ENCODE measurements at regions not wholly inside any gene's neighbourhood (a gene's known extent, or its start where the extent isn't known, plus 50 kb on each side); places are given as distances from the start of the nearest gene placed in this dataset.

DNA sequence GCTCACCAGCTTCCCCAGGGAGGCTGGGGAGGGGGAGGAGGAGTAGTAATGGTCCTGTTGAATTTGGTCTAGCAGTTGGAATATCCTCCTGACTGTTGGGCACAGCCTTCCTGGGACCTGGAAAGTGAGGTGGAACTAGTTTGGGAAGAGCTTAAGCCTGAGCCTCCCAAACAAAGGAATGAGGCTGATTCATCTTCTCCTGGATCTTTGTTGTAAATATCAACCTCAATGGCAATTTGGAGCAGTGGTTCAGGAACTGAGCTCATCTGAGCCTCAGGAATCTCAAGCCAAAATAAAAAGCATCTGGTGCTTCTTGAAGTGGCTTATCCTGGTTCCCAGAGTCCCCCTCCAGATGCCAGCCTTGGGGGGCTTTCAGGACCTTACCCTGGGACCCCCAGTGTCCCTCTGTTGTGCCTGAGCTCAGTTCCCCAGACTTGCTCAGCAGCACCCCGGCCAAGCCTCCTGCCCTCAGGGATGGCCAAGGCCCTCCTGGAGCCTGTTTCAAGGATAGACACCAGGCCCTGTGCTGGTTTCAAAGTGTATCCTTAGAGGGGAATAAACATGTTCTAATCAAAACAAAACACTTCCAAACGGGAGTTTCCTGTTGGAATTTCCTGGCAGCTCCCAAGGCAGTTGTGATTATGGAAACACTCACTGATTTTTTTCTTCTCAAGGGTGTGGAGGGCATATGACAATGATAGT lies 112.6 kb downstream of the DDX1 start (continued):
- TF ChIP-seq, protein P1, sequence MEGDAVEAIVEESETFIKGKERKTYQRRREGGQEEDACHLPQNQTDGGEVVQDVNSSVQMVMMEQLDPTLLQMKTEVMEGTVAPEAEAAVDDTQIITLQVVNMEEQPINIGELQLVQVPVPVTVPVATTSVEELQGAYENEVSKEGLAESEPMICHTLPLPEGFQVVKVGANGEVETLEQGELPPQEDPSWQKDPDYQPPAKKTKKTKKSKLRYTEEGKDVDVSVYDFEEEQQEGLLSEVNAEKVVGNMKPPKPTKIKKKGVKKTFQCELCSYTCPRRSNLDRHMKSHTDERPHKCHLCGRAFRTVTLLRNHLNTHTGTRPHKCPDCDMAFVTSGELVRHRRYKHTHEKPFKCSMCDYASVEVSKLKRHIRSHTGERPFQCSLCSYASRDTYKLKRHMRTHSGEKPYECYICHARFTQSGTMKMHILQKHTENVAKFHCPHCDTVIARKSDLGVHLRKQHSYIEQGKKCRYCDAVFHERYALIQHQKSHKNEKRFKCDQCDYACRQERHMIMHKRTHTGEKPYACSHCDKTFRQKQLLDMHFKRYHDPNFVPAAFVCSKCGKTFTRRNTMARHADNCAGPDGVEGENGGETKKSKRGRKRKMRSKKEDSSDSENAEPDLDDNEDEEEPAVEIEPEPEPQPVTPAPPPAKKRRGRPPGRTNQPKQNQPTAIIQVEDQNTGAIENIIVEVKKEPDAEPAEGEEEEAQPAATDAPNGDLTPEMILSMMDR (conservative IDR thresholded peaks at IDR 0.05; ENCODE audit: low read depth in 2 of 2): no peak
- TF ChIP-seq JUNB (IDR thresholded peaks at IDR 0.05; ENCODE audit: unreplicated experiment): no peak
- TF ChIP-seq NANOG (IDR thresholded peaks at IDR 0.05; ENCODE audit: borderline replicate concordance): no peak

DNA sequence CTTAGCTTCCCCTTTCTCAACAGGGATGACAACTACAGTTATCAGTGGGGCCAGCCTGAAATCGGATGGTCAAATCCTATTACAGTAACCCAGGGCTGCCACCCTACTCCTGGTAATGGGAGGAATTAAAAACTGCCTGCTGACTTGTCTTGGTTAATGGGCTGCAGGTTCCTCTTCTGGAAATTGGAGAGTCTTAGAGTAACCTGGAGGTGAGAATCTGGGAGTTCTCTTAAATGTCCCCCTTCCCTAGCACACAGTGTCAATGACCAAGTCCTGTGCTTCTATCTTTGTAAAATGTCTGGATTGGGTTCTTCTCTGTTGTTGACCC lies 113.1 kb downstream of the DDX1 start:
- H3K4me3 Mint-ChIP-seq: no peak overlapping the region

More for the DNA sequence above, 113.1 kb downstream of the DDX1 start:
- ATAC-seq: no peak
- Histone ChIP-seq H3F3A (replicated peaks; ENCODE audit: low read depth) (no peaks in the 10 kb centered on the region), H3K36me3 (ENCODE audit: insufficient read depth) (no peaks in the 10 kb centered on the region), H2AFZ (no peak overlapping the region), H3K27me3 (ENCODE audit: insufficient read depth) (no peaks in the 10 kb centered on the region), H3K27ac (ENCODE audit: low read depth) (no peak overlapping the region), H3K4me3 (no peak overlapping the region), H3K9me2 (ENCODE audit: insufficient read depth) (0 out of 2 replicates have a peak, but pooled peaks cover 10% of the 10 kb centered on the region), H3K79me2 (replicated peaks; ENCODE audit: insufficient read depth) (no peaks in the 10 kb centered on the region), H4K20me1 (replicated peaks; ENCODE audit: insufficient read depth) (no peaks in the 10 kb centered on the region), H3K4me2 (no peak overlapping the region), H3K4me1 (ENCODE audit: insufficient read depth) (no peaks in the 10 kb centered on the region)
- H3K9me3 Mint-ChIP-seq: no peaks in the 10 kb centered on the region; the same call in 2 of the 3 replicates
- no peaks in the 10 kb centered on the region for H3K27me3 Mint-ChIP-seq (ENCODE audit: insufficient read depth, low read depth, poor library complexity)
- no peaks in the 10 kb centered on the region for H3K36me3 Mint-ChIP-seq (ENCODE audit: low read depth)
- H3K4me1 Mint-ChIP-seq: no peaks in the 10 kb centered on the region
- no peak for DNase-seq (ENCODE audit: low spot score)
- TF ChIP-seq, protein P2, sequence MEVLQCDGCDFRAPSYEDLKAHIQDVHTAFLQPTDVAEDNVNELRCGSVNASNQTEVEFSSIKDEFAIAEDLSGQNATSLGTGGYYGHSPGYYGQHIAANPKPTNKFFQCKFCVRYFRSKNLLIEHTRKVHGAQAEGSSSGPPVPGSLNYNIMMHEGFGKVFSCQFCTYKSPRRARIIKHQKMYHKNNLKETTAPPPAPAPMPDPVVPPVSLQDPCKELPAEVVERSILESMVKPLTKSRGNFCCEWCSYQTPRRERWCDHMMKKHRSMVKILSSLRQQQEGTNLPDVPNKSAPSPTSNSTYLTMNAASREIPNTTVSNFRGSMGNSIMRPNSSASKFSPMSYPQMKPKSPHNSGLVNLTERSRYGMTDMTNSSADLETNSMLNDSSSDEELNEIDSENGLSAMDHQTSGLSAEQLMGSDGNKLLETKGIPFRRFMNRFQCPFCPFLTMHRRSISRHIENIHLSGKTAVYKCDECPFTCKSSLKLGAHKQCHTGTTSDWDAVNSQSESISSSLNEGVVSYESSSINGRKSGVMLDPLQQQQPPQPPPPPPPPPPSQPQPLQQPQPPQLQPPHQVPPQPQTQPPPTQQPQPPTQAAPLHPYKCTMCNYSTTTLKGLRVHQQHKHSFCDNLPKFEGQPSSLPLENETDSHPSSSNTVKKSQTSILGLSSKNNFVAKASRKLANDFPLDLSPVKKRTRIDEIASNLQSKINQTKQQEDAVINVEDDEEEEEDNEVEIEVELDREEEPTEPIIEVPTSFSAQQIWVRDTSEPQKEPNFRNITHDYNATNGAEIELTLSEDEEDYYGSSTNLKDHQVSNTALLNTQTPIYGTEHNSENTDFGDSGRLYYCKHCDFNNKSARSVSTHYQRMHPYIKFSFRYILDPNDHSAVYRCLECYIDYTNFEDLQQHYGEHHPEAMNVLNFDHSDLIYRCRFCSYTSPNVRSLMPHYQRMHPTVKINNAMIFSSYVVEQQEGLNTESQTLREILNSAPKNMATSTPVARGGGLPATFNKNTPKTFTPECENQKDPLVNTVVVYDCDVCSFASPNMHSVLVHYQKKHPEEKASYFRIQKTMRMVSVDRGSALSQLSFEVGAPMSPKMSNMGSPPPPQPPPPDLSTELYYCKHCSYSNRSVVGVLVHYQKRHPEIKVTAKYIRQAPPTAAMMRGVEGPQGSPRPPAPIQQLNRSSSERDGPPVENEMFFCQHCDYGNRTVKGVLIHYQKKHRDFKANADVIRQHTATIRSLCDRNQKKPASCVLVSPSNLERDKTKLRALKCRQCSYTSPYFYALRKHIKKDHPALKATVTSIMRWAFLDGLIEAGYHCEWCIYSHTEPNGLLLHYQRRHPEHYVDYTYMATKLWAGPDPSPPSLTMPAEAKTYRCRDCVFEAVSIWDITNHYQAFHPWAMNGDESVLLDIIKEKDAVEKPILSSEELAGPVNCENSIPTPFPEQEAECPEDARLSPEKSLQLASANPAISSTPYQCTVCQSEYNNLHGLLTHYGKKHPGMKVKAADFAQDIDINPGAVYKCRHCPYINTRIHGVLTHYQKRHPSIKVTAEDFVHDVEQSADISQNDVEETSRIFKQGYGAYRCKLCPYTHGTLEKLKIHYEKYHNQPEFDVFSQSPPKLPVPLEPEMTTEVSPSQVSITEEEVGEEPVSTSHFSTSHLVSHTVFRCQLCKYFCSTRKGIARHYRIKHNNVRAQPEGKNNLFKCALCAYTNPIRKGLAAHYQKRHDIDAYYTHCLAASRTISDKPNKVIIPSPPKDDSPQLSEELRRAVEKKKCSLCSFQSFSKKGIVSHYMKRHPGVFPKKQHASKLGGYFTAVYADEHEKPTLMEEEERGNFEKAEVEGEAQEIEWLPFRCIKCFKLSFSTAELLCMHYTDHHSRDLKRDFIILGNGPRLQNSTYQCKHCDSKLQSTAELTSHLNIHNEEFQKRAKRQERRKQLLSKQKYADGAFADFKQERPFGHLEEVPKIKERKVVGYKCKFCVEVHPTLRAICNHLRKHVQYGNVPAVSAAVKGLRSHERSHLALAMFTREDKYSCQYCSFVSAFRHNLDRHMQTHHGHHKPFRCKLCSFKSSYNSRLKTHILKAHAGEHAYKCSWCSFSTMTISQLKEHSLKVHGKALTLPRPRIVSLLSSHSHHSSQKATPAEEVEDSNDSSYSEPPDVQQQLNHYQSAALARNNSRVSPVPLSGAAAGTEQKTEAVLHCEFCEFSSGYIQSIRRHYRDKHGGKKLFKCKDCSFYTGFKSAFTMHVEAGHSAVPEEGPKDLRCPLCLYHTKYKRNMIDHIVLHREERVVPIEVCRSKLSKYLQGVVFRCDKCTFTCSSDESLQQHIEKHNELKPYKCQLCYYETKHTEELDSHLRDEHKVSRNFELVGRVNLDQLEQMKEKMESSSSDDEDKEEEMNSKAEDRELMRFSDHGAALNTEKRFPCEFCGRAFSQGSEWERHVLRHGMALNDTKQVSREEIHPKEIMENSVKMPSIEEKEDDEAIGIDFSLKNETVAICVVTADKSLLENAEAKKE (CRISPR knock-in tag; IDR thresholded peaks at IDR 0.05): no peak
- TF ChIP-seq JUNB (IDR thresholded peaks at IDR 0.05; ENCODE audit: unreplicated experiment): no peak
- TF ChIP-seq EZH2 (IDR thresholded peaks at IDR 0.05; ENCODE audit: low read depth, unreplicated experiment): no peak
- no peak for TF ChIP-seq POLR2AphosphoS5 (IDR thresholded peaks at IDR 0.05; ENCODE audit: low read depth)
- no peak for TF ChIP-seq STAT1 (IDR thresholded peaks at IDR 0.05; ENCODE audit: unreplicated experiment)
- no peak for TF ChIP-seq EZH2phosphoT487 (IDR thresholded peaks at IDR 0.05; ENCODE audit: unreplicated experiment)
- no peak for TF ChIP-seq ZNF114 (CRISPR knock-in tag; IDR thresholded peaks at IDR 0.05)
- no peak for TF ChIP-seq NANOG (IDR thresholded peaks at IDR 0.05; ENCODE audit: borderline replicate concordance)
- H3K27ac Mint-ChIP-seq: no peak overlapping the region

All from GM23338 (cell line).